ENCODE measurements at regions not wholly inside any gene's neighbourhood (a gene's known extent, or its start where the extent isn't known, plus 50 kb on each side); places are given as distances from the start of the nearest gene placed in this dataset.

DNA sequence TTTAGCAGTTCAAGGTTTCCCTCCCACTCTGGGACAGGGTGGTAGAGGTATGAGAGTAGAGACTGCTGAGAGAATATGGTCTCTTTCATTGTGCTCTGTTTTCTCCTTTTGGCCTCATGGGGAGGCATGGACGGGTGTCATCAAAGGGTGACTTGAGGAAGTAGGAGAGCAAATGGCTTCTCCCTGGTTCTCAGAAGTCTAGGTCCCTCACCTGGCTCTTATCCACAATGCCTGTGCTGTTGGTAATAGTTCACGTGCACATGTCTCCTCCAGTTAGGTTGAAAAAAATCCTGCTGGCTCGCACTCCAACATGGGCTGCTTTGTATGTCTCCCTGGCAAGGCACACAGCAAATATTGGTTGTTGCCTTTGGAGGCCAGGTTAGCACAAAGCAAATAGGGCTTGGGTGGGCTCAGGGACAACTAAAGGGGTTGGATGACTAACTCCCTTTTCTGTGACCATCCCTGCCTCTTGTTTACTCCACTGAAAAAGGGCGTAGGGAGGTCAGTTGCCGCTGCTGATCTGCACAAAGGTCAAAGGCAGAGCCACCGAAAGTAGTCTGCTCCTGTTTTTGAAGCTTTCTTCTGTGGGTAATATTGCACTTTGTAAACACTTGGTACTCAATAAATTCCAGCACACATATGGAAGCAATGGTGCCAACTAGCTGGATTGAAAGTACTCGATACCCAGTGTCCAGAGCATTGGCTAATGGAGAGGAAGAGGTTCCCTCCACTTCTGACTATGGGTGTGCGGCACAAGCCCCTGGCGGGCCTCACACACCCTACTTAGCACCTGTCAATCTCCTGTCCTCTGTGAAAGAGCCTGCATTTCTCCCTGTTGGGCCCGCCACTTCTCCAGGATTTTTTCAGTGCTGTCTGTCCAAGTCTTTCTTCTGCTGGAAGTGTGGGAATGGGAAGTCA is 121.8 kb downstream of the SLC38A6 start:
- intact Hi-C loops (cut with DNase I), result no loop called here
- DNase-seq, result no peak
- WGBS, 2 donors, result 75 to 87% methylated on average over 10 of the region's 10 CpGs

More for the DNA sequence above, 121.8 kb downstream of the SLC38A6 start:
- H3K36me3 ChIP-seq, result no peaks in the 10 kb centered on the region
- no peak overlapping the region for H3K4me3 ChIP-seq
- H3K27ac ChIP-seq, result peak overlapping the region; percentile 6 to 84 (median 68)
- no peaks in the 10 kb centered on the region for H3K27me3 ChIP-seq
- TF ChIP-seq, protein P1, sequence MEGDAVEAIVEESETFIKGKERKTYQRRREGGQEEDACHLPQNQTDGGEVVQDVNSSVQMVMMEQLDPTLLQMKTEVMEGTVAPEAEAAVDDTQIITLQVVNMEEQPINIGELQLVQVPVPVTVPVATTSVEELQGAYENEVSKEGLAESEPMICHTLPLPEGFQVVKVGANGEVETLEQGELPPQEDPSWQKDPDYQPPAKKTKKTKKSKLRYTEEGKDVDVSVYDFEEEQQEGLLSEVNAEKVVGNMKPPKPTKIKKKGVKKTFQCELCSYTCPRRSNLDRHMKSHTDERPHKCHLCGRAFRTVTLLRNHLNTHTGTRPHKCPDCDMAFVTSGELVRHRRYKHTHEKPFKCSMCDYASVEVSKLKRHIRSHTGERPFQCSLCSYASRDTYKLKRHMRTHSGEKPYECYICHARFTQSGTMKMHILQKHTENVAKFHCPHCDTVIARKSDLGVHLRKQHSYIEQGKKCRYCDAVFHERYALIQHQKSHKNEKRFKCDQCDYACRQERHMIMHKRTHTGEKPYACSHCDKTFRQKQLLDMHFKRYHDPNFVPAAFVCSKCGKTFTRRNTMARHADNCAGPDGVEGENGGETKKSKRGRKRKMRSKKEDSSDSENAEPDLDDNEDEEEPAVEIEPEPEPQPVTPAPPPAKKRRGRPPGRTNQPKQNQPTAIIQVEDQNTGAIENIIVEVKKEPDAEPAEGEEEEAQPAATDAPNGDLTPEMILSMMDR (IDR thresholded peaks at IDR 0.05), result no peak
- H3K4me1 ChIP-seq, result peaks cover 0 to 41% (median 37%) of the 10 kb centered on the region in 4 donors
- H3K9me3 ChIP-seq, result no peaks in the 10 kb centered on the region

All from sigmoid colon (tissue), 6 donors.